UCSD-AML1 (cell line): ENCODE measurements at regions not wholly inside any gene's neighbourhood (a gene's known extent, or its start where the extent isn't known, plus 50 kb on each side); places are given as distances from the start of the nearest gene placed in this dataset.
"Not testable (repeated sequence)": the region's sequence is repeated elsewhere in the genome, so short reads cannot be mapped to it uniquely, and the experiment has no call there.

Experiments used
- DNase-seq: peaks from one replicate; lab custom pipeline; 2025; ENCODE audit not compliant: unreplicated experiment; lab: John Stamatoyannopoulos, UW

- no peak for DNase-seq
Measured at GRCh38 chr2:17363846-17364245, 154.4 kb downstream of the RAD51AP2 start.

GRCh38 chr2:17362956-17363355 lies 155.3 kb downstream of the RAD51AP2 start:
- DNase-seq = no peak

- no peak for DNase-seq
Measured at GRCh38 chr2:17355608-17356329, 162.5 kb downstream of the RAD51AP2 start.

- DNase-seq = no peak
Measured at GRCh38 chr2:17353263-17353662, 165.0 kb downstream of the RAD51AP2 start.

DNA sequence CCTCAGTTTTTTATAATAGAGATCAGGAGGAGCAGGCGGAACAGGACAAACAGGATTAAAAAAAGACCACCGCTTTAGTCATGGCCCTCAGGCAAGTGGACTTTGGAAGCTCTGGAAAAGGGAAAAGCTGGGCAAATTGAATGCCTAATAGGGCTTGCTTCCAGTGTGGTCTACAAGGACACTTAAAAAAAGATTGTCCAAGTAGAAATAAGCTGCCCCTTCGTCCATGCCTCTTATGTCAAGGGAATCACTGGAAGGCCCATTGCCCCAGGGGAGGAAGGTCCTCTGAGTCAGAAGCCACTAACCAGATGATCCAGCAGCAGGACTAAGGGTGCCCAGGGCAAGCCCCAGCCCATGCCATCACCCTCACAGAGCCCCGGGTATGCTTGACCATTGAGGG lies 175.5 kb downstream of the RAD51AP2 start:
- not testable (repeated sequence) for DNase-seq

GRCh38 chr2:17337507-17337906 lies 180.7 kb downstream of the RAD51AP2 start:
- DNase-seq = no peak

DNA sequence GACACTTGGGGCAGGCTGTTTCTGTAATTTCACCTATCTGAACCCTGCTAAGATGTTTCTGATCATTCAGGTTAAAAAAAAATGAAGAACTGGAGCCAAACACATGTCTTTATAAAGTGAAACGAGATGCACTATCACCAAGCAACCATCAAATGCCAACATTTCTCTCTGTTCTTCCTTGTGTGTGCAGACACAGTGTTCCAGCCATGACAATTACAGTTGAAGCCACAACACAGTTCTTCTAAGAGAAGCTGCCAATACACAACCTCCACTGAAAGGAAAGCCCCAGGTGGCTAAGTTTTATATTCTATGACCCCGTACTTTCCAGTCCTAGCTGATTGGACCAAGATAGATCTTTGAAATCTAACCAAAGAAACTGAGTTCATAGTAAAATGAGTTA lies 181.8 kb downstream of the RAD51AP2 start:
- no peak for DNase-seq

- no peak for DNase-seq
Measured at GRCh38 chr2:17334300-17334699, 183.9 kb downstream of the RAD51AP2 start.

- no peak for DNase-seq
Measured at GRCh38 chr2:17331636-17332035, 186.6 kb downstream of the RAD51AP2 start.

- no peak for DNase-seq
Measured at GRCh38 chr2:17328161-17328560, 190.1 kb downstream of the RAD51AP2 start.

DNA sequence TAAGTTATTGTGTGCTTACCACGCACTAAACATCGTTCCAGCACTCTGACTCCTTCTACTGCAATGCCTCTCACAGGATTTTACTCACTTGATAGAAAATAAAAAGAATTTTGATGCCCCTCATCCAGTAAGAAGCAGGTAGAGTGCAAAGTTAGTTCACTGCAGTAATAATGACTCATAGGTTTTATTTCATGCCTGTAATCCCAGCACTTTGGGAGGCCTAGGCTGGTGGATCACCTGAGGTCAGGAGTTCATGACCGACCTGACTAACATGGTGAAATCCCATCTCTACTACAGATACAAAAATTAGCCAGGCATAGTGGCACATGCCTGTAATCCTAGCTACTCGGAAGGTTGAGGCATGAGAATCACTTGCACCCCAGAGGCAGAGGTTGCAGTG lies 190.6 kb downstream of the RAD51AP2 start:
- no peak for DNase-seq

DNA sequence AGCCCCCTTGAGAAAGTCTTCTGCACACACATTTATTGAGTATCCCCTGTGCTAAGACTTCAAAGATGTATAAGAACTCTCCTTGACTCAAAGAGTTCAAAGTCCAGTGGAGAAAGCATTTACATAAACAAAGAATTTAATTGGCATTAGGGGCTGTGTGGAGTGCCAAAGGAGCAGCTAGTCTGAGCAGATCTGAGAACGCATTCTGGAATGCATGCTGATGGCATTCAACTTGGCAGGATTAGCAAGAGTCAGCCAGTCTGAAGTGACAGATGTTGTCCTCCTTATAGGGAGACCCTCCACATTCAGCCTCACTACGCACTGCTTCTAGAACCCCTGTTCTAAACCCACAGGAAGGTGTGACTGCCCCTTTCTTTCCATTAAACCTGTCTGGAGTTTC lies 191.5 kb downstream of the RAD51AP2 start:
- no peak for DNase-seq

DNA sequence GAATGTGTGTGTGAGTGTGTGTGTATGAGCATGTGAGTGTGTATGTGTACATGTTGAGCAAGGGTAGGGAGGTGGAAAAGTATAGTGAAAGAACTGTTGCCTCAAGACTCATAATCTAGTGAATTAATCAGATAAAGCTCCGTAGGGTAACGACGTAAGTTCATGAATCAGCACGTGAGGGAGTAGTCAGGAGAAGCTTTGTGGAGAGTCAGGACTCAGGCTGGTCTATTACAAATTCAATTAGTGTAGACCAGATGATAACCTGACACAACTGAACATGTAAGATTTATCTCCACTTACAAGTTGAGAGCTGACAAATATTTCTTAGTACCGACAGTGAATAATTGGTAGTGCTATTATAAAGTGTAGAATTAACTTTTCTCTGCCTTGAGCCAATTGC lies 194.5 kb downstream of the RAD51AP2 start:
- no peak for DNase-seq

DNA sequence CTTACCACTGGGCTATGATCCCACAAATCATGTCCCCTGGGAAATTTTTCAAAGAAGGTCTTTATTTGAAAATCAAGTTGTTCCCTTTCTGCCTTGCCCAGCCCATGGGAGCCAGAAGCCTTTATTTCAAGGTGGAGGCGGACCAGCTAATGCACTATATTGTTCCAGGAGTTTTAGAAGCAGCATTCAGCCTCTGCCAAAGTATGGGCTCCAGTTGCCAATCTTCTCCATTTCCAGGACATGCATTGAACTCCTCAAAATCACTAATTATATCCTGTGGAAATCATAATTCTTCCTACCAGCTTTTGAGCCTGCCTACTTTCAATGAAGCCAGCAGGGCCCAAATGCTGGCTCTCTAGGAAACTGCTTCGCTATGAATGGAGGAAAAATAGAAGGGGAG lies 195.8 kb downstream of the RAD51AP2 start:
- DNase-seq = no peak

- DNase-seq = no peak
Measured at GRCh38 chr2:17319090-17319489, 199.2 kb downstream of the RAD51AP2 start.

DNA sequence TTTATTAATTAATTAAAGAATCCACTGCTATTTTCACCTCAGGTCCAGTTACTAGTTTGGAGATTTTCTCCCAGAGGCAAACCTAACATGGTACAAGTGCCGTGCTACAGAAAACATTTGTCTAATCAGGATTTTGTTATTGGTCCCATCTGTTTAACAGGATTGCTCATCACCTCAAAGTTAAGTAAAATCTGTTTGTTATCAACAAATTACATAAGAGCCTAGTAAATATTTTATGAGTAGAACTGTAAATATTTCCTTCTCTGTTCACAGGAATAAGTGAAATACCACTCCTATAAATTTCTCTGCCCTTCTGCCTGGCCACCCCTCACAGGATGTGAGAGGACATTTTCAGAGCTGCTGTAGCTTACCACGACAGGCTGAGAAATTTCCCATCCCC lies 200.2 kb downstream of the RAD51AP2 start:
- DNase-seq = no peak

- DNase-seq = no peak
Measured at GRCh38 chr2:17317439-17317976, 200.7 kb downstream of the RAD51AP2 start.

- no peak for DNase-seq
Measured at GRCh38 chr2:17313261-17313660, 205.0 kb downstream of the RAD51AP2 start.

DNA sequence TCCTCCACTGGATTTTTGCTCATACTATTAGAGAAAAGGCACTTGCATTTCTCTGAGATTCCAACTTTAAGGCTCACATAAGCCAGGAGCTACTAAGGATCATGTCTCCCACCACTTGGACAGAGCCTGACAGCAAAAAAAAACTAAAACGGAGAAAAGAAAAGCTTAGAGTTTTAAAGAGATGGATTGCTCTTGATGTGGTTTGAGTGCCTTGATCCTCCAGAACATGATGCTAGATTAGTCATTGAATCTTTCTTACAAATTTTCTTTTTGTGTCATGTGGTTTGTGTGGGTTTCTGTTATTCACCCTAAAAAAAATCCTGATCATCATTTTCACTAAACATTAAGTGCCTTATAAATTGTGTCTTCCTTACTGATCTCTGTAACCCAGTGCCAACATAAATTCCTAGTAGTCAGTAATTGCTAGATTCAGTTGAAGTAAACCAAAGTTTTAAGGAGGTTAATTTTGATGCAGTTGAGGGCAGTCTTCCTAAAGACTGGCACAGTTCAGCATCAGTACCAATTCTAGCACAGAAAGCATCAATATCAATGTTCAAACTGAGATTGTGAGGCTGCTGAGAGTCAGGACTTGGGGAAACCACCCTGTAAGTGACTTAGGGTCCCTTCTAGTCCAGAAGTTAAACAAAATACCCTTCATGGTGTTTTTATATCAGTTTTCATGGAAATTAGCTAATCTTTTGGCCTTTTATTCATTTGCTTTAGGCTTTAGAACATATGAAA lies 206.3 kb downstream of the RAD51AP2 start:
- no peak for DNase-seq

DNA sequence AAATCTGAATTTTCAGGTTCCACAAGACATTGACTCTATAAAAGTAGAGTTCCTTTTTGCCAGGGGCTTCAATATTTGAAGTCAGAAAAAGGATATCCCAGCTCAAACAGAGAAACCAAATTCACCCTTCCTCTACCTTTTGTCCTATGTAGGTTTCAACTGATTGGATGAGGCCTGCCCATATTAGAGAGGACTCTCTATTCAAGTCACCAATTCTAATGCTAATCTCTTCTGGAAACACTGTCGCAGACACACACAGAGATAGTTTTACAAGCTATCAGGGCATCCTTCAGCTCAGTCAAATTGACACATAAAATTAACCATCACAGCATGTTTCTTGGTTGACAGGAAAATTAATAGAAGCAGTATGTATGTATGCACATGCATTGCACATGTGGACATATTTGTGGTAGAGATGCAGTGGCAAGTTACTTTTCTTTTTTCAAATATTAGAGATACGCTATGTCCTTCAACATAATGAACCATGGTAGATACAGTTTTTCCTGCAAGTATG lies 207.1 kb downstream of the RAD51AP2 start:
- no peak for DNase-seq

DNA sequence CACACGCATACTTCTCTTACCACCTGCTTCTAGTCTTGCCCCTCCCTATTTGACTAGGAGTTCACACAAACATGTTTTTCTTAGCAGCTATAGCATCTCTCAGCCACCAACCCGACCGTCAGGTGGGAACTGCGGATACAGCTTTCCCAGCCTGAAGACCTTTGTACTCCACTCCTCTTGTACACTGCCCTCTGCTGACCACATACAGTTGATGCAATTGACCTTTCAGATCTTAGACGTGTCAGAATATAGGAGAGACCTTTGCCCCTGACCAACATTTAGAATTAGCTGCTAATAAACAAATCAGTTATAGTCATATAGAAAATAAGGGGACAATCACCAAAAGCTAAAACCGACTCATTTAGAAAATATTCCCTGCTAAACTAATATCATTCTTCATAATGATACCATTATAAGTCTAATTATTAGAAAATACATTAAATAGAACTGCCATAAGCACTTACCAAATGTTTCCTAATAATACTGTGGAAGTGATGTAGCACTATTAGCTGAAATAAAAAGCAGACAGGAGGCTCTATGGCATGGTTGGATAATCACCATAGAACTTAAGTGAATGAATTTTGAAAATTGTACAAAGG lies 208.4 kb downstream of the RAD51AP2 start:
- no peak for DNase-seq

GRCh38 chr2:17309181-17309580 lies 209.1 kb downstream of the RAD51AP2 start:
- DNase-seq = no peak
